ENCODE measurements at regions not wholly inside any gene's neighbourhood (a gene's known extent, or its start where the extent isn't known, plus 50 kb on each side); places are given as distances from the start of the nearest gene placed in this dataset.
"Not testable (repeated sequence)": the region's sequence is repeated elsewhere in the genome, so short reads cannot be mapped to it uniquely, and the experiment has no call there.

DNA sequence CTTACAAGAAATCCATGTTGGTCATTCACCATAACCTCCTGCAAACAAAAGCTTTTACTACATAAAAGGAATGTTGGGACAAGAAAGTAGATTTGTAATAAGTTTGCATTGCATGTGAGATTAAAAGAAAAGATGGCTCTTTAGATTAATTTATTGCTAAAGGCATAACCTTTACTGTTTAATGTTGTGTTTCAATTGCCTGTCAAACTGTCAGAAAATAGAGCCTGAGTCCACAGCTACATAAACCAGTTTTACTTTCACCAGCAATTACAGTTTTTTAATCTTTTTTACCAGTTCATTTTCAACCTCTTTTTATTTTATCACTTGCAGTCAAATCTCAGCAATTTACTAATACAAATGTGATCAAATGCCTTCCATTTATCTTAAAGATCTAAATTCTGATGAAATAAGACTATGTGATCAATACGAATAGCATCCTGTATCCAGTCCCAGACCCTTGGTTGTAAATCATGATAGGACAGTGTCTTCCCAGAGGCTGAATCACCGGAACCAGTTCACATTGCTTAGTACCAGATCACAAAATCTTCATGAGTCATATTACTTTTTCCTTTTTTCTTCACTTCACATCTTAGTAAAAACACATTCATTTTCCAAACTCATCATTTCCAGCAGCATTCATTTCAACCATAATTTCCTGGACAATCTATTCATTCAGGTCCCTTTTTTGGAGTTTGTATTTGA lies 95.4 kb upstream of the FRG1 start:
- no peaks in the 10 kb centered on the region for H3K36me3 ChIP-seq (ENCODE audit: control insufficient read depth in 2 of 2, insufficient read depth in 2 of 2, low read length in 1 of 2)
- 76 to 81% methylated on average over 2 of the region's 2 CpGs for WGBS, 2 donors
- no peaks in the 10 kb centered on the region for H3K27me3 ChIP-seq (ENCODE audit: control insufficient read depth in 1 of 2, insufficient read depth in 2 of 2, low read length in 2 of 2)
- H3K4me1 ChIP-seq (ENCODE audit: control insufficient read depth in 2 of 2, insufficient read depth in 2 of 2, low read length in 1 of 2): no peaks in the 10 kb centered on the region
- H3K27ac ChIP-seq (ENCODE audit: low read depth in 2 of 2, low read length in 1 of 2): no peak overlapping the region
- no peak overlapping the region for H3K4me3 ChIP-seq (ENCODE audit: low read depth in 1 of 2, low read length in 2 of 2)
- H3K9me3 ChIP-seq (ENCODE audit: control insufficient read depth in 2 of 2, insufficient read depth in 1 of 2, low read depth in 1 of 2, low read length in 1 of 2): peaks cover 0 to 10% of the 10 kb centered on the region in 2 donors

DNA sequence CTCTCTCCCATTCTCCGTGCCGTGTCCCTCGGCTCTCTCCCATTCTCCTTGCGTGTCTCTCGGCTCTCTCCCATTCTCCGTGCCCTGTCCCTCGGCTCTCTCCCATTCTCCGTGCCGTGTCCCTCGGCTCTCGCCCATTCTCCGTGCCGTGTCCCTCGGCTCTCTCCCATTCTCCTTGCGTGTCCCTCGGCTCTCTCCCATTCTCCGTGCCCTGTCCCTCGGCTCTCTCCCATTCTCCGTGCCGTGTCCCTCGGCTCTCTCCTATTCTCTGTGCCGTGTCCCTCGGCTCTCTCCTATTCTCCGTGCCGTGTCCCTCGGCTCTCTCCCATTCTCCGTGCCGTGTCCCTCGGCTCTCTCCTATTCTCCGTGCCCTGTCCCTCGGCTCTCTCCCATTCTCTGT lies 94.6 kb upstream of the FRG1 start:
- H3K9me3 ChIP-seq (ENCODE audit: control insufficient read depth in 2 of 2, insufficient read depth in 1 of 2, low read depth in 1 of 2, low read length in 1 of 2); H3K4me3 ChIP-seq (ENCODE audit: low read depth in 1 of 2, low read length in 2 of 2); H3K27me3 ChIP-seq (ENCODE audit: control insufficient read depth in 1 of 2, insufficient read depth in 2 of 2, low read length in 2 of 2); H3K27ac ChIP-seq (ENCODE audit: low read depth in 2 of 2, low read length in 1 of 2); H3K36me3 ChIP-seq (ENCODE audit: control insufficient read depth in 2 of 2, insufficient read depth in 2 of 2, low read length in 1 of 2); H3K4me1 ChIP-seq (ENCODE audit: control insufficient read depth in 2 of 2, insufficient read depth in 2 of 2, low read length in 1 of 2): not testable (repeated sequence)
- WGBS, 2 donors: 87 to 93% methylated on average over 25 to 27 of the region's 31 CpGs

DNA sequence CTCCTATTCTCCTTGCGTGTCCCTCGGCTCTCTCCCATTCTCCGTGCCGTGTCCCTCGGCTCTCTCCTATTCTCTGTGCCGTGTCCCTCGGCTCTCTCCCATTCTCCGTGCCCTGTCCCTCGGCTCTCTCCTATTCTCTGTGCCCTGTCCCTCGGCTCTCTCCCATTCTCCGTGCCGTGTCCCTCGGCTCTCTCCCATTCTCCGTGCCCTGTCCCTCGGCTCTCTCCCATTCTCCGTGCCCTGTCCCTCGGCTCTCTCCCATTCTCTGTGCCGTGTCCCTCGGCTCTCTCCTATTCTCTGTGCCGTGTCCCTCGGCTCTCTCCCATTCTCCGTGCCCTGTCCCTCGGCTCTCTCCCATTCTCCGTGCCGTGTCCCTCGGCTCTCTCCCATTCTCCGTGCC lies 94.1 kb upstream of the FRG1 start:
- not testable (repeated sequence) for H3K9me3 ChIP-seq (ENCODE audit: control insufficient read depth in 2 of 2, insufficient read depth in 1 of 2, low read depth in 1 of 2, low read length in 1 of 2); H3K27me3 ChIP-seq (ENCODE audit: control insufficient read depth in 1 of 2, insufficient read depth in 2 of 2, low read length in 2 of 2); H3K27ac ChIP-seq (ENCODE audit: low read depth in 2 of 2, low read length in 1 of 2); H3K4me1 ChIP-seq (ENCODE audit: control insufficient read depth in 2 of 2, insufficient read depth in 2 of 2, low read length in 1 of 2); H3K4me3 ChIP-seq (ENCODE audit: low read depth in 1 of 2, low read length in 2 of 2); H3K36me3 ChIP-seq (ENCODE audit: control insufficient read depth in 2 of 2, insufficient read depth in 2 of 2, low read length in 1 of 2)
- 90 to 94% methylated on average over 27 of the region's 27 CpGs for WGBS, 2 donors

DNA sequence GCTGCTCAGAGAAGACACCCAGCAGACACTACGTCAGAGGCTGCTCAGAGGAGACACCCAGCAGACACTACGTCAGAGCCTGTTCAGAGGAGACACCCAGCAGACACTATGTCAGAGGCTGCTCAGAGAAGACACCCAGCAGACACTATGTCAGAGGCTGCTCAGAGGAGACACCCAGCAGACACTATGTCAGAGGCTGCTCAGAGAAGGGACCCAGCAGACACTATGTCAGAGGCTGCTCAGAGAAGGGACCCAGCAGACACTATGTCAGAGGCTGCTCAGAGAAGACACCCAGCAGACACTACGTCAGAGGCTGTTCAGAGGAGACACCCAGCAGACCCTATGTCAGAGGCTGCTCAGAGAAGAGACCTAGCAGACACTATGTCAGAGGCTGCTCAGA lies 92.0 kb upstream of the FRG1 start:
- H3K4me1 ChIP-seq (ENCODE audit: control insufficient read depth in 2 of 2, insufficient read depth in 2 of 2, low read length in 1 of 2); H3K27me3 ChIP-seq (ENCODE audit: control insufficient read depth in 1 of 2, insufficient read depth in 2 of 2, low read length in 2 of 2); H3K9me3 ChIP-seq (ENCODE audit: control insufficient read depth in 2 of 2, insufficient read depth in 1 of 2, low read depth in 1 of 2, low read length in 1 of 2); H3K36me3 ChIP-seq (ENCODE audit: control insufficient read depth in 2 of 2, insufficient read depth in 2 of 2, low read length in 1 of 2); H3K27ac ChIP-seq (ENCODE audit: low read depth in 2 of 2, low read length in 1 of 2); H3K4me3 ChIP-seq (ENCODE audit: low read depth in 1 of 2, low read length in 2 of 2): not testable (repeated sequence)
- WGBS, 2 donors: 47 to 48% methylated on average over 3 of the region's 3 CpGs

DNA sequence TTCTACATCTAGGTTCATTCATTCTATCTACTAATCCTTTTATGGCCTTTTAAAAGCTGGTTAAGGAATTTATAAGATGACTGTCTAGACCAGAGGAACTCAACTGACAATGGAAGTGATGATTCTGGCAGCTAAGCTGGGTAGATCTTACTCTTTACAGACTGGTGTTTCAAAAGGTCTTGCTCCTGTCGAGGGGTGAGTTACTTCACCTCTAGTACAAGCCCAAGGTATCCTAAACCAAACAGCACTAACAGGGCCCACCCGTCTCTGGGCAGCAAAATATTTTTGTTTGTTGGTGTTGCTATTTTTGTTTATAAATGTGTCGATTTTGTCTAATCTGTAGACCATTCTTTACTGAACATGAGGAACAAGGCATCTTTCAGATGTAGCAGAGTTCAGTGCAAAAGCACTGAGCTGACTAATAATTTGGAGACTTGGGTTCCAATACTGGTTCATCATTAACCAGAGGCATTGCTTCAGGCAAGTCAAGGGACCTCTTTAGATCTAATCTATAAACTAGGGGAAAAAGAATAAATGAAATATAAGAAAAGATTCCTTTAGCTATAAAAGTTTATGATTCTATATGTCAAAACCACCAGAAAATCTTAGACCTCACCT lies 90.3 kb upstream of the FRG1 start:
- Histone ChIP-seq H3K27me3 (ENCODE audit: control insufficient read depth in 1 of 2, insufficient read depth in 2 of 2, low read length in 2 of 2) (no peaks in the 10 kb centered on the region), H3K9me3 (ENCODE audit: control insufficient read depth in 2 of 2, insufficient read depth in 1 of 2, low read depth in 1 of 2, low read length in 1 of 2) (peaks cover 0 to 11% of the 10 kb centered on the region in 2 donors), H3K27ac (ENCODE audit: low read depth in 2 of 2, low read length in 1 of 2) (no peak overlapping the region), H3K4me1 (ENCODE audit: control insufficient read depth in 2 of 2, insufficient read depth in 2 of 2, low read length in 1 of 2) (no peaks in the 10 kb centered on the region), H3K36me3 (ENCODE audit: control insufficient read depth in 2 of 2, insufficient read depth in 2 of 2, low read length in 1 of 2) (no peaks in the 10 kb centered on the region), H3K4me3 (ENCODE audit: low read depth in 1 of 2, low read length in 2 of 2) (no peak overlapping the region)
- 74 to 82% methylated on average over 3 of the region's 3 CpGs for WGBS, 2 donors

DNA sequence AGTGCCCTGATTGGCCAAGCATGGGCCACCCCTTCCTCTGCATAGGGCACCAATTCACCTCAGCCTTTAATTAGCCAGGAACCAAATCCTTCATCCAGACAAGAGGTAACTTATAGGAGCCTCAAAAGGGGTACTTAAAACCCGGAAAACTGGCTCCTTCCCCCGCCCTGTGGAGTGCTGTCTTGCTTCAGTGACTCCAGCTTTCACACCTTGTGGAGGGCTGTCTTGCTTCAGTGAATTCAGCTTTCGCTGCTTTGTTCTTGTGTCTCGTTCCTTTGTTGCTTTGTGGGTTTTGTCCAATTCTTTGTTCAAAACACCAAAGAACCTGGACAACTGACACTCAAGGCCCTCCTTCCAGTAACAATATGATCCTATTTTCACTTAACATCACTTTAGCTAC lies 82.2 kb upstream of the FRG1 start:
- H3K36me3 ChIP-seq (ENCODE audit: control insufficient read depth in 2 of 2, insufficient read depth in 2 of 2, low read length in 1 of 2): no peaks in the 10 kb centered on the region
- no peaks in the 10 kb centered on the region for H3K4me1 ChIP-seq (ENCODE audit: control insufficient read depth in 2 of 2, insufficient read depth in 2 of 2, low read length in 1 of 2)
- H3K4me3 ChIP-seq (ENCODE audit: low read depth in 1 of 2, low read length in 2 of 2): no peak overlapping the region
- H3K27me3 ChIP-seq (ENCODE audit: control insufficient read depth in 1 of 2, insufficient read depth in 2 of 2, low read length in 2 of 2): no peaks in the 10 kb centered on the region
- 66 to 68% methylated on average over 4 of the region's 4 CpGs for WGBS, 2 donors
- peaks cover 2 to 7% of the 10 kb centered on the region in 2 donors for H3K9me3 ChIP-seq (ENCODE audit: control insufficient read depth in 2 of 2, insufficient read depth in 1 of 2, low read depth in 1 of 2, low read length in 1 of 2)
- H3K27ac ChIP-seq (ENCODE audit: low read depth in 2 of 2, low read length in 1 of 2): no peak overlapping the region

DNA sequence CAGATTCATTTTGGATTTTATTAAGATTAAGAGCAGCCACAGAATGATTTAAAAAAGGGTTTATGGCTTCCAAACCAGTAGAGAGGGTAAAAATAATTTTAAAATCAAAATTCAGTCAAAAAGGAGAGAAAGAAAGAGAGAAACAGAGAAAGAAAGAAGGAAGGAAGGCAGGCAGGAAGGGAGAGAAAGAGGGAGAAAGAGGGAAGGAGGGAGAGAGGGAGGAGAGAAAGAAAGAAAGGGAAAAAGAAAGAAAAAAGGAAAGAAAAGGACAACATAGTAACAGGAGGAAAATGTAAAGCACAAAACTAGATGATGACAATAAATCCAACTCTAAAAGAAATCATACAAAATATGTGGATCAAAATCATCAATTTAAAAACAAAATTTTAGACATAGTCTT lies 79.6 kb upstream of the FRG1 start:
- Histone ChIP-seq H3K9me3 (ENCODE audit: control insufficient read depth in 2 of 2, insufficient read depth in 1 of 2, low read depth in 1 of 2, low read length in 1 of 2) (peaks cover 2 to 3% of the 10 kb centered on the region in 2 donors), H3K36me3 (ENCODE audit: control insufficient read depth in 2 of 2, insufficient read depth in 2 of 2, low read length in 1 of 2) (no peaks in the 10 kb centered on the region), H3K4me3 (ENCODE audit: low read depth in 1 of 2, low read length in 2 of 2) (no peak overlapping the region), H3K4me1 (ENCODE audit: control insufficient read depth in 2 of 2, insufficient read depth in 2 of 2, low read length in 1 of 2) (no peaks in the 10 kb centered on the region), H3K27me3 (ENCODE audit: control insufficient read depth in 1 of 2, insufficient read depth in 2 of 2, low read length in 2 of 2) (no peaks in the 10 kb centered on the region), H3K27ac (ENCODE audit: low read depth in 2 of 2, low read length in 1 of 2) (no peak overlapping the region)

DNA sequence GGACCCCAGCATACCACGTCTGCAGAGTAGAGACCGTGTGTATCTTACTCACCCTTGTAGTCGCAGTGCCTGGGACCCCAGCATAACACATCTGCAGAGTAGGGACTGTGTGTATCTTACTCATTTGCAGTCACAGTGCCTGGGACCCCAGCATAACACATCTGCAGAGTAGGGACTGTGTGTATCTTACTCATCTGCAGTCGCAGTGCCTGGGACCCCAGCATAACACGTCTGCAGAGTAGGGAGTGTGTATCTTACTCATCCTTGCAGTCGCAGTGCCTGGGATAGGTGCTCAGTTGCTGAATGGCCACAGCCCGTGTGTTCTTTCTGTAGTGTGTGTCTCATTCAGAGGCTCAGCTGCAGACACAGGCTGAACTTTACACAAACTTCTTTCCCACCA lies 71.4 kb upstream of the FRG1 start:
- no peaks in the 10 kb centered on the region for H3K27me3 ChIP-seq (ENCODE audit: control insufficient read depth in 1 of 2, insufficient read depth in 2 of 2, low read length in 2 of 2)
- 56 to 60% methylated on average over 6 to 7 of the region's 7 CpGs for WGBS, 2 donors
- no peak overlapping the region for H3K4me3 ChIP-seq (ENCODE audit: low read depth in 1 of 2, low read length in 2 of 2)
- peaks cover 0 to 2% of the 10 kb centered on the region in 2 donors for H3K9me3 ChIP-seq (ENCODE audit: control insufficient read depth in 2 of 2, insufficient read depth in 1 of 2, low read depth in 1 of 2, low read length in 1 of 2)
- H3K36me3 ChIP-seq (ENCODE audit: control insufficient read depth in 2 of 2, insufficient read depth in 2 of 2, low read length in 1 of 2): no peaks in the 10 kb centered on the region
- no peak overlapping the region for H3K27ac ChIP-seq (ENCODE audit: low read depth in 2 of 2, low read length in 1 of 2)
- H3K4me1 ChIP-seq (ENCODE audit: control insufficient read depth in 2 of 2, insufficient read depth in 2 of 2, low read length in 1 of 2): no peaks in the 10 kb centered on the region

DNA sequence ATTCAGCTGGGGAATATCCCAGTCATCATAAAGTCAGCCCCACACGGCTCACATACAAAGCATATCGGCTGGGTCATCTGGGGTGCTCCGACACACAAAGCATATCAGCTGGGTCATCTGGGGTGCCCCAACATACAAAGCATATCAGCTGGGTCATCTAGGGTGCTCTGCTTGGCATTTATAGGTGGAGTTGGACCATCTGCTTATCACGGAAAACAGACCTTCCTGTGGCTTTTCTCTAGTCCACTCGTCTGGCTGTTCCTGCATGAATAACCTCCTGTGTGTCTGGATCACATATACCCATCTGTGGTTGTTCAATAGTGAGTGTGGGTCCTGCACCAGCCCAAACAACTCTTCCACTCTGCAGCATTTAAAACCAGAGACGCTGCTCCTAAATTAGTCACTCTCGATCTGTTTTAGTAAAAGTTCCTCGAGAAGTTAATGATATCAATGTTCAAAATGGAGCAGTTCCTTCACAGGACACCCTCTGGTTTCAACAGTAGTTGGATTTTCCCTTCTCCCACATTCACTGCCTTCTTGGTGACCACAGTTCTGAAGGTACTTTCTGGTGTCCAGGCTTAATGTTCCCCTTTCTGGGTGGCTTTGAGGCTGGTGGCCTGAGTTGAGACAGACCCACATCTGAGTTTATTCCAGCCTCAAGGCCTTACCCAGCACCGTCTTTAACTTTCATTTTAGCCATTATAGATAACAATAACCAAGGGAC lies 70.0 kb upstream of the FRG1 start:
- Histone ChIP-seq H3K27ac (ENCODE audit: low read depth in 2 of 2, low read length in 1 of 2) (no peak overlapping the region), H3K36me3 (ENCODE audit: control insufficient read depth in 2 of 2, insufficient read depth in 2 of 2, low read length in 1 of 2) (no peaks in the 10 kb centered on the region), H3K4me3 (ENCODE audit: low read depth in 1 of 2, low read length in 2 of 2) (no peak overlapping the region), H3K9me3 (ENCODE audit: control insufficient read depth in 2 of 2, insufficient read depth in 1 of 2, low read depth in 1 of 2, low read length in 1 of 2) (peaks cover 0 to 2% of the 10 kb centered on the region in 2 donors), H3K4me1 (ENCODE audit: control insufficient read depth in 2 of 2, insufficient read depth in 2 of 2, low read length in 1 of 2) (no peaks in the 10 kb centered on the region), H3K27me3 (ENCODE audit: control insufficient read depth in 1 of 2, insufficient read depth in 2 of 2, low read length in 2 of 2) (no peaks in the 10 kb centered on the region)
- 81 to 86% methylated on average over 9 of the region's 9 CpGs for WGBS, 2 donors

DNA sequence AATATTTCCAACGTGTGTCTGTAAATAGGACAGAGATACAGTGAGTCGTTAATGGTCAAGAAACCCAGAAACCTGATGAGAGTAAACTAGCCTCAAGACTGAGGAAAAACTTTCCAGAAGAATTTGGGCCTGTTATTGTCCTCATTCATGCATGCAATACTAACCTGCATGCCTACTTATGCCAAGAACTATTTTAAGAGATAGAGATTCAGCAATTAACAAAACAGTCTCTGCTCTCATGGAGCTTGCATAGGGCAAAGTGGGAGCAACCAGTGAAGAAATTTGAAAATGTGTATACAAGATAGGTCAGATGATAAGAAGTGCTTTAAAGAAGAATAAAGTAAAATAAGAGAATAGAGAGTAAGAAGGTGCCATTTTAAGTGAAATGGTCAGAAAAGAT lies 66.1 kb upstream of the FRG1 start:
- Histone ChIP-seq H3K9me3 (ENCODE audit: control insufficient read depth in 2 of 2, insufficient read depth in 1 of 2, low read depth in 1 of 2, low read length in 1 of 2) (no peaks in the 10 kb centered on the region), H3K4me1 (ENCODE audit: control insufficient read depth in 2 of 2, insufficient read depth in 2 of 2, low read length in 1 of 2) (no peaks in the 10 kb centered on the region), H3K4me3 (ENCODE audit: low read depth in 1 of 2, low read length in 2 of 2) (no peak overlapping the region), H3K36me3 (ENCODE audit: control insufficient read depth in 2 of 2, insufficient read depth in 2 of 2, low read length in 1 of 2) (no peaks in the 10 kb centered on the region), H3K27ac (ENCODE audit: low read depth in 2 of 2, low read length in 1 of 2) (no peak overlapping the region), H3K27me3 (ENCODE audit: control insufficient read depth in 1 of 2, insufficient read depth in 2 of 2, low read length in 2 of 2) (no peaks in the 10 kb centered on the region)
- WGBS, 2 donors: 79 to 87% methylated on average over 2 of the region's 2 CpGs

All from esophagus (tissue), 2 donors.